Stimulated activated naive B cell treated with anti-CD40 and anti-IgM and Interleukin-4, amounts not matched to agents 10 μg/mL and 1 μg/mL and 100 μg/mL, for 72 hours (primary cell): ENCODE measurements at regions not wholly inside any gene's neighbourhood (a gene's known extent, or its start where the extent isn't known, plus 50 kb on each side); places are given as distances from the start of the nearest gene placed in this dataset.

Experiments used
- ATAC-seq, 2 donors: fragments of 150-1000 bp; cut with Tn5 transposase; replicated peaks; 2 replicates each; pipeline ENCODE4 v1.10.0; 2021; ENCODE audit warnings: moderate library complexity in 1 of 2
- DNase-seq: peaks from one replicate; pipeline ENCODE4 v3.0.0; 2021
- H3K27ac Mint-ChIP-seq: one replicate; pipeline ENCODE4 v1.8.0; 2022; ENCODE audit warnings: mild to moderate bottlenecking, mixed read lengths
- H3K27me3 Mint-ChIP-seq, 2 donors: one replicate each; pipeline ENCODE4 v1.8.0; 2022; ENCODE audit warnings: mixed read lengths in 2 of 2
- H3K36me3 Mint-ChIP-seq, 2 donors: one replicate each; pipeline ENCODE4 v1.8.0; 2022; ENCODE audit warnings: mixed read lengths in 2 of 2, mild to moderate bottlenecking in 1 of 2
- H3K4me1 Mint-ChIP-seq, 2 donors: one replicate each; pipeline ENCODE4 v1.8.0; 2022; ENCODE audit warnings: mixed read lengths in 2 of 2, mild to moderate bottlenecking in 1 of 2
- H3K4me3 Mint-ChIP-seq, 2 donors: one replicate each; pipeline ENCODE4 v1.8.0; 2022; ENCODE audit warnings: mild to moderate bottlenecking in 2 of 2, mixed read lengths in 2 of 2, moderate library complexity in 1 of 2
- H3K9me3 Mint-ChIP-seq, 2 donors: one replicate each; pipeline ENCODE4 v1.8.0; 2022; ENCODE audit warnings: mixed read lengths in 2 of 2, mild to moderate bottlenecking in 1 of 2

- H3K9me3 Mint-ChIP-seq, result no peaks in the 10 kb centered on the region
- DNase-seq, result no peak
Measured at GRCh38 chr5:52356311-52356918, 431.3 kb upstream of the ITGA1 start.

DNA sequence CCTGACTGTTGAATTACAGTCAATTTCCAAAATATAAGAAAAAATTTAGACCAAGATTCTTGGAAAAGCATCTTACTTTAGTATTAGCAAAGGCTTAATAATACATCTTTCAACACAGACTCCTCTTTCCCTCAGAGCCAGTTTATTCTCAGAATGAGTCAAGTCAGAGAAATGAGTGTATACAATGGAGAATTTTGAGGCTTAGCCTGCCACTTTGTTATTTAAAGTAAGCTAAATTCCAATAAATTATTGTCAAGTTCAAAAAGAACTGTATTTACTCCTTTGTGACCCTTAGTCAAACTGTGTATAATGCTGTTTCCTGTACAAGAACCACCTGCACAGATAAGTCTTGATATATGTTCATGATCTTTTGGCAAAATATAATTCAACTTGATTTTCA, 428.5 kb upstream of the ITGA1 start:
- ATAC-seq, result no peak
- DNase-seq, result no peak
- peaks cover 0 to 2% of the 10 kb centered on the region in 2 donors for H3K9me3 Mint-ChIP-seq
- no peak overlapping the region for H3K27ac Mint-ChIP-seq
- H3K27me3 Mint-ChIP-seq, result no peaks in the 10 kb centered on the region
- H3K36me3 Mint-ChIP-seq, result no peaks in the 10 kb centered on the region
- no peaks in the 10 kb centered on the region for H3K4me1 Mint-ChIP-seq
- H3K4me3 Mint-ChIP-seq, result no peak overlapping the region

More at GRCh38 chr5:52356311-52356918, 431.3 kb upstream of the ITGA1 start:
- no peak for ATAC-seq
- Mint-ChIP-seq H3K27me3 (no peaks in the 10 kb centered on the region), H3K27ac (no peak overlapping the region), H3K4me3 (no peak overlapping the region), H3K4me1 (no peaks in the 10 kb centered on the region), H3K36me3 (no peaks in the 10 kb centered on the region)

- H3K9me3 Mint-ChIP-seq, result peaks cover 0 to 2% of the 10 kb centered on the region in 2 donors
- ATAC-seq (no peak), DNase-seq (no peak)
- no peaks in the 10 kb centered on the region for H3K4me1 Mint-ChIP-seq
- H3K27me3 Mint-ChIP-seq, result no peaks in the 10 kb centered on the region
- H3K4me3 Mint-ChIP-seq, result no peak overlapping the region
- no peaks in the 10 kb centered on the region for H3K36me3 Mint-ChIP-seq
- H3K27ac Mint-ChIP-seq, result no peak overlapping the region
Measured at GRCh38 chr5:52360985-52361384, 426.7 kb upstream of the ITGA1 start.

GRCh38 chr5:52374286-52374685, 413.4 kb upstream of the ITGA1 start:
- Mint-ChIP-seq H3K4me1 (no peaks in the 10 kb centered on the region), H3K4me3 (no peak overlapping the region), H3K27ac (no peak overlapping the region), H3K9me3 (no peaks in the 10 kb centered on the region), H3K36me3 (no peaks in the 10 kb centered on the region), H3K27me3 (no peaks in the 10 kb centered on the region)
- no peak for DNase-seq
- no peak for ATAC-seq

- no peaks in the 10 kb centered on the region for H3K36me3 Mint-ChIP-seq
Measured at GRCh38 chr5:52375969-52376368, 411.7 kb upstream of the ITGA1 start.

GRCh38 chr5:52376592-52376991, 411.1 kb upstream of the ITGA1 start:
- Mint-ChIP-seq H3K36me3 (no peaks in the 10 kb centered on the region), H3K9me3 (peaks cover 4 to 6% of the 10 kb centered on the region in 2 donors), H3K4me1 (no peaks in the 10 kb centered on the region), H3K27ac (no peak overlapping the region), H3K27me3 (no peaks in the 10 kb centered on the region), H3K4me3 (no peak overlapping the region)
- no peak for DNase-seq
- ATAC-seq, result no peak

More at GRCh38 chr5:52375969-52376368, 411.7 kb upstream of the ITGA1 start:
- peaks cover under 1 to 6% of the 10 kb centered on the region in 2 donors for H3K9me3 Mint-ChIP-seq
- ATAC-seq (no peak), DNase-seq (no peak)
- H3K27ac Mint-ChIP-seq, result no peak overlapping the region
- H3K4me1 Mint-ChIP-seq, result no peaks in the 10 kb centered on the region
- no peaks in the 10 kb centered on the region for H3K27me3 Mint-ChIP-seq
- H3K4me3 Mint-ChIP-seq, result no peak overlapping the region

DNA sequence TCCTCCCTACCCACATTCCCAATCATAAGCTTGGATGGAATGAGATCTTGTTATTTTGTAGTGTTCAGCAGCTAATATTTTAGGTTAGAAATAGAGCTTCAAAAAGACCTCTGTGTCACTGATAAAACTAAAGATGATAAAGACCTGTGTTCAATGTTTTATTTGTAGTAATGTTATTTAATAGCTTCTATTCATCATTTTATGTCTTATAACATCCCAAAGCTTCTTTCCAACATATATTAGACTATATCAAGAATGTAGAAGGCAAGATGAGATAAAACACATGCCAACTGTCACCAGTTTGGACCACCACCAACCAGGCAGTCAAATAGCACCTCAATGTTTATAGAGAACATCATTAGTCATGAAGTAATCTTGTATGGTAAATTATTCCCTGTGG, 409.5 kb upstream of the ITGA1 start:
- no peaks in the 10 kb centered on the region for H3K36me3 Mint-ChIP-seq
- DNase-seq (no peak), ATAC-seq (no peak)
- no peaks in the 10 kb centered on the region for H3K27me3 Mint-ChIP-seq
- no peak overlapping the region for H3K27ac Mint-ChIP-seq
- H3K4me1 Mint-ChIP-seq, result no peaks in the 10 kb centered on the region
- H3K4me3 Mint-ChIP-seq, result no peak overlapping the region
- peaks cover 4 to 6% of the 10 kb centered on the region in 2 donors for H3K9me3 Mint-ChIP-seq

DNA sequence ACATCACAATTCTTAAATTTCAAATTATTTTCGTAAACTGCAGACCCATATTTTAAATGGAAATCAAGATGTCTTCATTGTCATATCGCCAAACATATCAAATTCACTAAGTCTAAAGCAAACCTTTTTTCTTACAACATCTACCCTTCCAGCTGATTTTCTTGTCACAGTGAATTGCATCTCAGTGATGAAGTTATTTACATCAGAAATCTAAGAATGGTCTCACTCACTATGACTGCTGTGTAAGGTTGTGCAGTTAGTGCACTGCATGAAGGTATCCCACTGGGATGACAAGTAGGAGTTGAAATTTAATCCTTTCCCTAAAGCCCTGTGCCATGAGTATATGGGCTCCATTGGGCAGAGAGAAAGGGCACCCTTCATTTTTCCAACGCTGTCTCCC, 399.4 kb upstream of the ITGA1 start:
- Mint-ChIP-seq H3K4me3 (no peak overlapping the region), H3K4me1 (no peaks in the 10 kb centered on the region), H3K27me3 (no peaks in the 10 kb centered on the region), H3K27ac (no peak overlapping the region), H3K36me3 (no peaks in the 10 kb centered on the region), H3K9me3 (peaks cover 0 to 6% of the 10 kb centered on the region in 2 donors)
- no peak for ATAC-seq
- DNase-seq, result no peak

GRCh38 chr5:52392321-52392720, 395.4 kb upstream of the ITGA1 start:
- ATAC-seq, result no peak
- no peak for DNase-seq
- Mint-ChIP-seq H3K4me1 (no peaks in the 10 kb centered on the region), H3K9me3 (peaks cover 0 to 3% of the 10 kb centered on the region in 2 donors), H3K27ac (no peak overlapping the region), H3K27me3 (no peaks in the 10 kb centered on the region), H3K4me3 (no peak overlapping the region), H3K36me3 (no peaks in the 10 kb centered on the region)

DNA sequence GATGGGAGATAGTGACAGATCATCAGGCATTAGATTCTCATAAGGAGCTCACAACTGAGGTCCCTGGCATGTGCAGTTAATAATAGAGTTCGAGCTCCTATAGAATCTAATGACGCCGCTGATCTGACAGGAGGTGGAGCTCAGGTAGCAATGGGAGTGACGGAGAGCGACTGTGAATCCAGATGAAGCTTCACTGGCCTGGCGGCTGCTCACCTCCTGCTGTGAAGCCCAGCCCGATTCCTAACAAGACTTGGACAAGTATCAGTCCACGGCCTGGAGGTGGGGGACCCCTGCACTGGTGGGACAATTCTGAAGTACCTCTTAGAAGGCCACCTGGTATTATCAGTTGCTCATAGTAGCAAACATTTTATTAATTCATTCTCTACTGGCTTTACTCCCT, 377.9 kb upstream of the ITGA1 start:
- no peak for ATAC-seq
- peaks cover 0 to 4% of the 10 kb centered on the region in 2 donors for H3K9me3 Mint-ChIP-seq
- no peaks in the 10 kb centered on the region for H3K27me3 Mint-ChIP-seq
- DNase-seq, result no peak
- H3K4me1 Mint-ChIP-seq, result no peaks in the 10 kb centered on the region
- H3K36me3 Mint-ChIP-seq, result no peaks in the 10 kb centered on the region
- no peak overlapping the region for H3K4me3 Mint-ChIP-seq
- no peak overlapping the region for H3K27ac Mint-ChIP-seq

GRCh38 chr5:52419357-52419756, 368.4 kb upstream of the ITGA1 start:
- no peak overlapping the region for H3K4me3 Mint-ChIP-seq
- no peaks in the 10 kb centered on the region for H3K4me1 Mint-ChIP-seq
- no peaks in the 10 kb centered on the region for H3K9me3 Mint-ChIP-seq
- H3K36me3 Mint-ChIP-seq, result no peaks in the 10 kb centered on the region
- H3K27ac Mint-ChIP-seq, result no peak overlapping the region
- ATAC-seq, result no peak
- DNase-seq, result no peak
- H3K27me3 Mint-ChIP-seq, result no peaks in the 10 kb centered on the region

- Mint-ChIP-seq H3K27me3 (no peaks in the 10 kb centered on the region), H3K36me3 (no peaks in the 10 kb centered on the region), H3K4me1 (no peaks in the 10 kb centered on the region), H3K27ac (no peak overlapping the region), H3K9me3 (peaks cover 4 to 6% of the 10 kb centered on the region in 2 donors), H3K4me3 (no peak overlapping the region)
- ATAC-seq (no peak), DNase-seq (no peak)
Measured at GRCh38 chr5:52427615-52428014, 360.1 kb upstream of the ITGA1 start.

DNA sequence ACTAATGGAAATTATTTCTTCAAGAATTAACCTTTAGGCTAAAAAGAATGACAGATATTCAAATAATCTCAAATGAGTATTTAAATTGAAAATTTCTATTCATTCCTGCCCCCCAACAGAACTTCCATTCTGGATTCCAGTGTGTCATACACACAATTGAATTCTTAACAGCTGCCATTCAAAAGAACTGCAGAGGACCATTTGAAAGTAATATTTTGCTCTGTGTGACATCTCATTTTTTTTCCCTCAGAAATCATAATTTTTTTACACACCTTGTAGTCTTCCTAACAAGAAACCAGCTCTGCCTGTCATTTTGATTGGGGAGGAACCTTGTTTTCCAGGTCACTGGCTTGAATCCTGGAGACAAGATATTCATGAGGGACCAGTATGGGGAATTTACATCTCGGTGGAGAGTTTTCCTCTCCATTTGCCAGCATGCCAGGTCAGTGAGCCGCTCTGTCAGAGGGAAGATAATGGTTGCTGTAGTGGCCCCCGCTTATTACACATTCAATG, 358.7 kb upstream of the ITGA1 start:
- H3K4me1 Mint-ChIP-seq, result no peaks in the 10 kb centered on the region
- H3K9me3 Mint-ChIP-seq, result peaks cover 4 to 6% of the 10 kb centered on the region in 2 donors
- H3K27ac Mint-ChIP-seq, result no peak overlapping the region
- DNase-seq (no peak), ATAC-seq (no peak)
- no peaks in the 10 kb centered on the region for H3K36me3 Mint-ChIP-seq
- H3K27me3 Mint-ChIP-seq, result no peaks in the 10 kb centered on the region
- H3K4me3 Mint-ChIP-seq, result no peak overlapping the region

- Mint-ChIP-seq H3K27ac (no peak overlapping the region), H3K9me3 (peaks cover 0 to 3% of the 10 kb centered on the region in 2 donors), H3K4me1 (no peaks in the 10 kb centered on the region), H3K27me3 (no peaks in the 10 kb centered on the region), H3K36me3 (no peaks in the 10 kb centered on the region), H3K4me3 (no peak overlapping the region)
- DNase-seq (no peak), ATAC-seq (no peak)
Measured at GRCh38 chr5:52441768-52442167, 345.9 kb upstream of the ITGA1 start.

DNA sequence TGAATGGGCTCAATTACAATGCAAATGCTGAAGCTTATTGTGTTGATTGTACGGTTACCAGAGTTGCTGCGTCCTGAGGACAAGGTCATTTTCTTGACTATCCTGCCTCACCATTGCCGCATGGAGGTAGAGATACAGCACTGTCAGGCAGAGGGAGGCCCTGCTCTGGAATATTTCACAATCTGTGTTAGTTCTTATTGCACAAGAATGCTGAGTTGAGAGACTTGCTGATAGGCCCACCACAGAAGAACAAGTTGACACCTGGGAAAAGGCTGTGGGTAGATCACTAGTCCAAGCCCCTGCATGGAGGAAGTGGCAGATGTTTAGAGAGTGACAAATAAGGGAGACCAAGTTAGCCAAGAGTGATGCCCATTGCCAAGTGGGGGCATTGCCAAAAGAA, 344.5 kb upstream of the ITGA1 start:
- Mint-ChIP-seq H3K4me1 (no peaks in the 10 kb centered on the region), H3K27me3 (no peaks in the 10 kb centered on the region), H3K36me3 (no peaks in the 10 kb centered on the region), H3K4me3 (no peak overlapping the region), H3K9me3 (peaks cover 0 to 3% of the 10 kb centered on the region in 2 donors), H3K27ac (no peak overlapping the region)
- DNase-seq (no peak), ATAC-seq (no peak)
